ENCODE measurements at regions not wholly inside any gene's neighbourhood (a gene's known extent, or its start where the extent isn't known, plus 50 kb on each side); places are given as distances from the start of the nearest gene placed in this dataset.

GRCh38 chr21:20728691-20729090, 269.5 kb upstream of the NCAM2 start:
- TF ChIP-seq MAX (IDR thresholded peaks at IDR 0.05; ENCODE audit: insufficient read depth, insufficient read length) (no peak), EZH2 (IDR thresholded peaks at IDR 0.05; ENCODE audit: borderline replicate concordance, low read depth, low read length, severe bottlenecking) (no peak), MYC (IDR thresholded peaks at IDR 0.05; ENCODE audit: low read depth, low read length) (no peak), CTCF (IDR thresholded peaks at IDR 0.05; ENCODE audit: extremely low read depth in 1 of 2, insufficient read depth in 1 of 2, low read depth in 1 of 2, low read length in 2 of 2) (no peak), GATA2 (IDR thresholded peaks at IDR 0.05; ENCODE audit: insufficient read depth, insufficient read length, low read depth, low read length) (no peak), JUN (IDR thresholded peaks at IDR 0.05; ENCODE audit: borderline replicate concordance, insufficient read depth, insufficient read length, low read depth) (no peak), POLR2A (IDR thresholded peaks at IDR 0.05; ENCODE audit: low read depth, low read length) (no peak), FOS (IDR thresholded peaks at IDR 0.05; ENCODE audit: borderline replicate concordance, insufficient read depth, low read length) (no peak), POLR2AphosphoS5 (IDR thresholded peaks at IDR 0.05; ENCODE audit: insufficient read depth, low read depth, low read length) (no peak)
- DNase-seq (ENCODE audit: low read depth, low spot score), result no peak
- Histone ChIP-seq H3K79me2 (ENCODE audit: control insufficient read depth, insufficient read depth, low read length) (no peaks in the 10 kb centered on the region), H2AFZ (ENCODE audit: low read depth, low read length) (no peak overlapping the region), H3K9me3 (replicated peaks; ENCODE audit: control insufficient read depth, insufficient read depth, low read length) (peaks cover 5% of the 10 kb centered on the region), H3K9ac (replicated peaks; ENCODE audit: extremely low read depth, insufficient read depth, low read length) (no peak overlapping the region), H3K27ac (ENCODE audit: insufficient read depth, low read depth, low read length) (no peak overlapping the region), H3K36me3 (ENCODE audit: control insufficient read depth in 2 of 2, extremely low read depth in 1 of 2, insufficient read depth in 2 of 2, low read length in 2 of 2) (no peaks in the 10 kb centered on the region), H3K4me3 (replicated peaks in 1 of 3; ENCODE audit: insufficient read depth in 1 of 3, low read depth in 1 of 3, low read length in 3 of 3) (no peak overlapping the region), H4K20me1 (replicated peaks; ENCODE audit: control insufficient read depth, extremely low read depth, insufficient read depth, low read length) (no peaks in the 10 kb centered on the region), H3K9me1 (replicated peaks; ENCODE audit: control insufficient read depth, extremely low read depth, insufficient read depth, low read length) (no peaks in the 10 kb centered on the region), H3K27me3 (ENCODE audit: control insufficient read depth in 2 of 2, insufficient read depth in 2 of 2, low read length in 2 of 2) (no peaks in the 10 kb centered on the region), H3K4me2 (ENCODE audit: insufficient read depth, low read length) (no peak overlapping the region), H3K4me1 (ENCODE audit: control insufficient read depth, extremely low read depth, insufficient read depth, low read length) (no peaks in the 10 kb centered on the region)
- FAIRE-seq, result no peak
- dilution Hi-C loops (cut with MboI; ENCODE audit: extremely low pct_ligation_motif_present, low sequenced_read_pairs), result no loop called here
- intact Hi-C loops (cut with micrococcal nuclease), result no loop called here
- ChIA-PET POLR2A (no interaction called here), CTCF (no interaction called here)
- BruUV-seq (replicated peaks), result no TSS peak

All from endothelial cell of umbilical vein (primary cell).